Mesenchymal stem cell (in vitro differentiated cells and primary cell): ENCODE measurements at regions not wholly inside any gene's neighbourhood (a gene's known extent, or its start where the extent isn't known, plus 50 kb on each side); places are given as distances from the start of the nearest gene placed in this dataset. TPM values are rescaled to one million over a fixed set of nuclear protein-coding genes. Genes with fewer than 3 reads are reported as not detected.

Experiments
- DNase-seq: peaks from one replicate; pipeline ENCODE4 v3.0.0-alpha.2; 2013
- H2AFZ ChIP-seq: one replicate; pipeline ENCODE4 v1.6.1; 2013; ENCODE audit warnings: low read depth, mild to moderate bottlenecking, control low read depth, inconsistent platforms, low read length, moderate library complexity
- H2AK5ac ChIP-seq: 2 replicates; pipeline ENCODE4 v1.6.1; 2013; ENCODE audit warnings: low read length, moderate library complexity, mild to moderate bottlenecking, inconsistent platforms; ENCODE audit not compliant: severe bottlenecking
- H2BK120ac ChIP-seq: one replicate; pipeline ENCODE4 v1.6.1; 2013; ENCODE audit warnings: low read depth, mild to moderate bottlenecking, inconsistent platforms, low read length, moderate library complexity
- H2BK12ac ChIP-seq, 2 experiments: one replicate each; pipeline ENCODE4 v1.6.1; 2013; ENCODE audit warnings: inconsistent platforms in 2 of 2, low read length in 2 of 2, mild to moderate bottlenecking in 2 of 2, moderate library complexity in 2 of 2, control low read depth in 1 of 2
- H2BK15ac ChIP-seq: one replicate; pipeline ENCODE4 v1.6.1; 2013; ENCODE audit warnings: mild to moderate bottlenecking, low read depth, inconsistent platforms; ENCODE audit not compliant: poor library complexity, severe bottlenecking
- H2BK5ac ChIP-seq: 2 replicates; pipeline ENCODE4 v1.6.1; 2013; ENCODE audit warnings: low read depth, mild to moderate bottlenecking, low read length, control low read depth, inconsistent platforms; ENCODE audit not compliant: poor library complexity, severe bottlenecking
- H3K14ac ChIP-seq, 2 experiments: one replicate each; pipeline ENCODE4 v1.6.1; 2013; ENCODE audit warnings: inconsistent platforms in 2 of 2, low read length in 2 of 2, control low read depth in 1 of 2, mild to moderate bottlenecking in 1 of 2, moderate library complexity in 1 of 2
- H3K18ac ChIP-seq, 2 experiments: one replicate each; pipeline ENCODE4 v1.6.1; 2013; ENCODE audit warnings: inconsistent platforms in 2 of 2, low read length in 2 of 2, control low read depth in 1 of 2, low read depth in 1 of 2, mild to moderate bottlenecking in 1 of 2
- H3K23ac ChIP-seq, 2 experiments: one replicate each; pipeline ENCODE4 v1.6.1; 2013; ENCODE audit warnings: inconsistent platforms in 2 of 2, low read length in 2 of 2, mild to moderate bottlenecking in 2 of 2, moderate library complexity in 2 of 2, control low read depth in 1 of 2
- H3K27ac ChIP-seq: 2 replicates; pipeline ENCODE4 v1.5.1; 2013; ENCODE audit warnings: mild to moderate bottlenecking, moderate library complexity, low read length, control low read depth, inconsistent platforms; ENCODE audit not compliant: poor library complexity, severe bottlenecking
- H3K27me3 ChIP-seq, 2 experiments: 2 replicates each; pipeline versions ENCODE4 v1.6.1 to v1.7.0; 2013; ENCODE audit warnings: low read length in 2 of 2, mild to moderate bottlenecking in 2 of 2, moderate library complexity in 2 of 2, control low read depth in 1 of 2, inconsistent platforms in 1 of 2; ENCODE audit not compliant: control insufficient read depth in 1 of 2, insufficient read depth in 1 of 2
- H3K36me3 ChIP-seq, 2 experiments: 2 replicates each; pipeline versions ENCODE4 v1.6.1 to v1.7.0; 2013; ENCODE audit warnings: low read length in 2 of 2, control low read depth in 1 of 2, inconsistent platforms in 1 of 2, low read depth in 1 of 2, mild to moderate bottlenecking in 1 of 2; ENCODE audit not compliant: insufficient read depth in 2 of 2, control insufficient read depth in 1 of 2
- H3K4ac ChIP-seq, 2 experiments: one replicate each; pipeline ENCODE4 v1.6.1; 2013; ENCODE audit warnings: inconsistent platforms in 2 of 2, low read length in 2 of 2, mild to moderate bottlenecking in 2 of 2, moderate library complexity in 2 of 2, control low read depth in 1 of 2, low read depth in 1 of 2
- H3K4me1 ChIP-seq: 2 replicates; pipeline ENCODE4 v1.6.1; 2013; ENCODE audit warnings: low read depth, low read length, control low read depth; ENCODE audit not compliant: control insufficient read depth, insufficient read depth
- H3K4me2 ChIP-seq: 2 replicates; pipeline ENCODE4 v1.6.1; 2013; ENCODE audit warnings: low read length, mild to moderate bottlenecking, inconsistent platforms; ENCODE audit not compliant: poor library complexity, severe bottlenecking
- H3K4me3 ChIP-seq, 2 experiments: 2 replicates each; pipeline versions ENCODE4 v1.5.1 to v1.7.0; 2013; ENCODE audit warnings: low read length in 2 of 2, mild to moderate bottlenecking in 2 of 2, control low read depth in 1 of 2, low read depth in 1 of 2; ENCODE audit not compliant: insufficient read depth in 1 of 2
- H3K79me1 ChIP-seq: replicated peaks from 2 replicates; pipeline ENCODE4 v1.6.1; 2013; ENCODE audit warnings: mild to moderate bottlenecking, control low read depth, low read length, inconsistent platforms; ENCODE audit not compliant: poor library complexity, severe bottlenecking
- H3K9ac ChIP-seq: 2 replicates; pipeline ENCODE4 v1.7.0; 2013; ENCODE audit warnings: mild to moderate bottlenecking, low read length, moderate library complexity
- H3K9me3 ChIP-seq: 2 replicates; pipeline ENCODE4 v1.7.0; 2013; ENCODE audit warnings: mild to moderate bottlenecking, low read length; ENCODE audit not compliant: control insufficient read depth
- H4K8ac ChIP-seq: one replicate; pipeline ENCODE4 v1.6.1; 2013; ENCODE audit warnings: inconsistent platforms, mild to moderate bottlenecking, low read length, moderate library complexity
- H4K91ac ChIP-seq: one replicate; pipeline ENCODE4 v1.6.1; 2013; ENCODE audit warnings: mild to moderate bottlenecking, low read length, inconsistent platforms
- WGBS: methylation state at CpG from one replicate; pipeline ENCODE4 v1.1.7; 2013; ENCODE audit warnings: mixed read lengths; 5-methylcytosine and 5-hydroxymethylcytosine counted together
- small RNA-seq: library from polyadenylated mRNA; stranded (forward); fragments of <200 nt; extraction: miRNeasy Mini kit (QIAGEN cat#:217004); gene quantifications from one replicate; pipeline ENCODE3, GENCODE V24; 2013; ENCODE audit warnings: low read depth

DNA sequence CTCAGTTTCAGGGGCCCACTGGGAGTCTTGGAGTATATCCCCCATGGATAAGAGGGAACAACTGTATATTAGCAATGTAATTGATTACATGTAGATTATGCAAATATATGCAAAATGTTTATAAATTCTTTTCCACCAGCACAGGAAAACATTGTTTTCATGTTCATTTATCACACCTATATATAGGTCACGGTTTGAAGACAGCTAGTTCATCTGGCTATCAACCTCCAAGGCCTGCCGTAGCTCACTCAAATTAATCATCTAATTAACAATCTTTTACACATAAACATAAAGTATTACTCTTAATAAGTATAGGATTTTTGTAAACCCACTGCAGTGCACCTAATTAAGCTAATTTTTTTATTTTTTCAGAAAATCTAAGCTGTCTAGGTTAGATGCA lies 53.7 kb upstream of the SP4 start:
- Histone ChIP-seq H2AFZ (no peak overlapping the region), H3K23ac (no peak overlapping the region), H3K14ac (no peak overlapping the region), H3K4me1 (no peaks in the 10 kb centered on the region), H3K9ac (no peak overlapping the region), H4K91ac (no peak overlapping the region), H2BK5ac (no peak overlapping the region), H3K18ac (no peak overlapping the region), H3K4ac (no peak overlapping the region), H2BK120ac (no peak overlapping the region), H3K9me3 (peaks cover 26% of the 10 kb centered on the region), H3K79me1 (no peaks in the 10 kb centered on the region), H2BK12ac (no peak overlapping the region), H3K27me3 (no peaks in the 10 kb centered on the region), H3K4me3 (no peak overlapping the region), H2BK15ac (no peak overlapping the region), H3K4me2 (no peak overlapping the region), H2AK5ac (no peak overlapping the region), H4K8ac (no peak overlapping the region), H3K27ac (no peak overlapping the region), H3K36me3 (no peaks in the 10 kb centered on the region)
- WGBS, result 100% methylated on average over 1 of the region's 2 CpGs
- no peak for DNase-seq

DNA sequence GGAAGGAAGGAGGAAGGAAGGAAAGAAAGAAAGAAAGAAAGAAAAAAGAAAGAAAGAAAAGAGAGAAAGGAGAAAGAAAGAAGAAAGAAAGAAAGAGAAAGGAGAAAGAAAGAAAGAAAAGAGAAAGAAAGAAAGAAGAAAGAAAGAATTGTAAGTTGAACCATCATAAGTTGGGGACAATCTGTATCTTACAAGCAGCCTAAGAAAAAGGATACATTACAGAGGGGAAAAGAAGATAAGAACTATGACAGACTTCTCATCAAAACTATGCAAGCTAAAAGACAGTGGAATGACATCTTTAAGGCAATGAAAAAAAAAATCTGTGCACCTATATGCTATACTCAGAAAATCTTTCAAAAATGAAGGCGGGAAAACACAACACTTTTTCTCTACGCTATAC lies 50.3 kb upstream of the SP4 start:
- no peaks in the 10 kb centered on the region for H3K27me3 ChIP-seq

More for the DNA sequence above, 50.3 kb upstream of the SP4 start:
- Histone ChIP-seq H3K23ac (no peak overlapping the region), H3K4me1 (no peaks in the 10 kb centered on the region), H3K36me3 (no peaks in the 10 kb centered on the region), H2BK120ac (no peak overlapping the region), H3K9me3 (peaks cover 27% of the 10 kb centered on the region), H2BK12ac (no peak overlapping the region), H3K9ac (no peak overlapping the region), H2BK15ac (no peak overlapping the region), H3K27ac (no peak overlapping the region), H4K8ac (no peak overlapping the region), H3K4me3 (no peak overlapping the region), H2AFZ (no peak overlapping the region), H2AK5ac (no peak overlapping the region), H2BK5ac (no peak overlapping the region), H3K18ac (no peak overlapping the region), H3K4ac (no peak overlapping the region), H4K91ac (no peak overlapping the region), H3K4me2 (no peak overlapping the region), H3K79me1 (no peaks in the 10 kb centered on the region), H3K14ac (no peak overlapping the region)
- 84% methylated on average over 2 of the region's 2 CpGs for WGBS
- DNase-seq, result no peak

Small RNAs in the stretch of these regions (small RNA-seq; reads per million reads assigned to genes)
- not detected for gene RN7SL542P
